Neural cell (in vitro differentiated cells): ENCODE measurements at regions not wholly inside any gene's neighbourhood (a gene's known extent, or its start where the extent isn't known, plus 50 kb on each side); places are given as distances from the start of the nearest gene placed in this dataset.
"Not testable (repeated sequence)": the region's sequence is repeated elsewhere in the genome, so short reads cannot be mapped to it uniquely, and the experiment has no call there.

Source experiments
- H2AFZ ChIP-seq: fragments of 200-600, 300-800 bp; sonication (generic), shearing (Covaris generic); 2 replicates; pipeline ENCODE4 v1.6.0; 2014; ENCODE audit warnings: low read depth, mild to moderate bottlenecking, antibody characterized with exemption, low read length, moderate library complexity
- H3F3A ChIP-seq: fragments of 200-600 bp; shearing (Covaris generic); 2 replicates; pipeline ENCODE4 v1.6.1; 2016; ENCODE audit warnings: mild to moderate bottlenecking, moderate library complexity, mixed read lengths, antibody characterized with exemption, low read length; ENCODE audit not compliant: insufficient read depth, poor library complexity, severe bottlenecking
- H3K27ac ChIP-seq: fragments of 200-600, 300-800 bp; sonication (generic), shearing (Covaris generic); 2 replicates; pipeline ENCODE4 v1.5.1; 2014; ENCODE audit warnings: mild to moderate bottlenecking, low read length, moderate library complexity
- H3K27me3 ChIP-seq: fragments of 300-800, 200-600 bp; sonication (generic), shearing (Covaris generic); 2 replicates; pipeline ENCODE4 v1.6.0; 2014; ENCODE audit warnings: mild to moderate bottlenecking, low read depth, low read length, moderate library complexity; ENCODE audit not compliant: insufficient read depth
- H3K36me3 ChIP-seq: fragments of 300-800, 200-600 bp; sonication (generic), shearing (Covaris generic); 2 replicates; pipeline ENCODE4 v1.5.1; 2014; ENCODE audit warnings: mild to moderate bottlenecking, antibody characterized with exemption, low read length, moderate library complexity; ENCODE audit not compliant: insufficient read depth
- H3K4me2 ChIP-seq: fragments of 300-800, 200-600 bp; sonication (generic), shearing (Covaris generic); 2 replicates; pipeline ENCODE4 v1.6.0; 2014; ENCODE audit warnings: mild to moderate bottlenecking, low read length
- H3K4me3 ChIP-seq: fragments of 300-800, 200-600 bp; sonication (generic), shearing (Covaris generic); 2 replicates; pipeline ENCODE4 v1.5.1; 2014; ENCODE audit warnings: mild to moderate bottlenecking, low read length, moderate library complexity
- H3K79me2 ChIP-seq: fragments of 200-600 bp; shearing (Covaris generic); replicated peaks from 2 replicates; pipeline ENCODE4 v1.6.0; 2014; ENCODE audit warnings: mild to moderate bottlenecking, low read length, moderate library complexity; ENCODE audit not compliant: insufficient read depth
- H3K9ac ChIP-seq: fragments of 300-800, 200-600 bp; sonication (generic), shearing (Covaris generic); 2 replicates; pipeline ENCODE4 v1.6.1; 2016; ENCODE audit warnings: mild to moderate bottlenecking, low read length, mixed read lengths
- H3K9me2 ChIP-seq: fragments of 200-600 bp; shearing (Covaris generic); 2 replicates; pipeline ENCODE4 v1.6.1; 2016; ENCODE audit warnings: mild to moderate bottlenecking, low read length, mixed read lengths; ENCODE audit not compliant: insufficient read depth
- H3K9me3 ChIP-seq: fragments of 200-600, 300-800 bp; sonication (generic), shearing (Covaris generic); 2 replicates; pipeline ENCODE4 v1.6.1; 2016; ENCODE audit warnings: mild to moderate bottlenecking, mixed run types, low read length, moderate library complexity, mixed read lengths
- H4K20me1 ChIP-seq: fragments of 200-600 bp; shearing (Covaris generic); 2 replicates; pipeline ENCODE4 v1.6.1; 2016; ENCODE audit warnings: mild to moderate bottlenecking, mixed run types; ENCODE audit not compliant: insufficient read depth
- CTCF ChIP-seq: fragments of 450-650 bp; IDR thresholded peaks from 2 replicates; pipeline ENCODE4 v1.5.1; 2014; ENCODE audit warnings: antibody characterized with exemption, mild to moderate bottlenecking, moderate library complexity; ENCODE audit not compliant: poor library complexity, severe bottlenecking
- EP300 ChIP-seq: fragments of 450-650 bp; conservative IDR thresholded peaks from 2 replicates; pipeline ENCODE4 v1.6.1; 2014; ENCODE audit warnings: antibody characterized with exemption, mild to moderate bottlenecking, moderate library complexity; ENCODE audit not compliant: poor library complexity, severe bottlenecking
- EZH2 ChIP-seq: fragments of 200-600, 300-800 bp; shearing (Covaris generic), sonication (generic); IDR thresholded peaks from 2 replicates; pipeline ENCODE4 v1.6.1; 2014; ENCODE audit warnings: antibody characterized with exemption, low read length, borderline replicate concordance, mild to moderate bottlenecking; ENCODE audit not compliant: insufficient read depth, poor library complexity, severe bottlenecking
- MXI1 ChIP-seq: fragments of 450-650 bp; conservative IDR thresholded peaks from 2 replicates; pipeline ENCODE4 v1.6.1; 2014; ENCODE audit warnings: antibody characterized with exemption, mild to moderate bottlenecking; ENCODE audit not compliant: poor library complexity, severe bottlenecking
- POLR2AphosphoS5 ChIP-seq: IDR thresholded peaks from 2 replicates; pipeline ENCODE4 v1.6.1; 2012
- RAD21 ChIP-seq: fragments of 450-650 bp; conservative IDR thresholded peaks from 2 replicates; pipeline ENCODE4 v1.6.1; 2014; ENCODE audit warnings: antibody characterized with exemption, mild to moderate bottlenecking, moderate library complexity
- REST ChIP-seq: IDR thresholded peaks from 2 replicates; pipeline ENCODE4 v1.6.1; 2012; ENCODE audit warnings: borderline replicate concordance
- SMC3 ChIP-seq: fragments of 450-650 bp; conservative IDR thresholded peaks from 2 replicates; pipeline ENCODE4 v1.6.1; 2014; ENCODE audit warnings: antibody characterized with exemption, mild to moderate bottlenecking, moderate library complexity; ENCODE audit not compliant: poor library complexity
- TAF1 ChIP-seq: IDR thresholded peaks from 2 replicates; pipeline ENCODE4 v1.6.1; 2012; ENCODE audit warnings: low read depth

GRCh38 chr17:52604105-52604504, 445.6 kb upstream of the CA10 start:
- H3K4me3 ChIP-seq, result no peak overlapping the region
- H2AFZ ChIP-seq, result no peak overlapping the region
- no peaks in the 10 kb centered on the region for H3K79me2 ChIP-seq
- H3K27me3 ChIP-seq, result no peaks in the 10 kb centered on the region
- no peaks in the 10 kb centered on the region for H3K9me3 ChIP-seq
- no peaks in the 10 kb centered on the region for H3F3A ChIP-seq
- no peaks in the 10 kb centered on the region for H3K36me3 ChIP-seq
- H3K9ac ChIP-seq, result no peak overlapping the region
- no peak overlapping the region for H3K27ac ChIP-seq
- H3K9me2 ChIP-seq, result no peaks in the 10 kb centered on the region
- no peaks in the 10 kb centered on the region for H4K20me1 ChIP-seq
- TF ChIP-seq EP300 (no peak), POLR2AphosphoS5 (no peak), CTCF (no peak), REST (no peak), TAF1 (no peak), SMC3 (no peak), MXI1 (no peak), RAD21 (no peak), EZH2 (no peak)
- H3K4me2 ChIP-seq, result no peak overlapping the region

GRCh38 chr17:52597452-52598215, 439.1 kb upstream of the CA10 start:
- not testable (repeated sequence) for H3K9me3 ChIP-seq, H3K9me2 ChIP-seq, H3K9ac ChIP-seq, H3K4me2 ChIP-seq, H4K20me1 ChIP-seq, H3K27ac ChIP-seq, H3K79me2 ChIP-seq, H3K36me3 ChIP-seq, H3F3A ChIP-seq, H2AFZ ChIP-seq, H3K4me3 ChIP-seq, H3K27me3 ChIP-seq

- no peaks in the 10 kb centered on the region for H3K79me2 ChIP-seq
- no peaks in the 10 kb centered on the region for H3K9me3 ChIP-seq
- H3K27ac ChIP-seq, result no peak overlapping the region
- no peaks in the 10 kb centered on the region for H4K20me1 ChIP-seq
- H3K9me2 ChIP-seq, result no peaks in the 10 kb centered on the region
- H2AFZ ChIP-seq, result no peak overlapping the region
- H3K9ac ChIP-seq, result no peak overlapping the region
- no peaks in the 10 kb centered on the region for H3K27me3 ChIP-seq
- no peaks in the 10 kb centered on the region for H3F3A ChIP-seq
- H3K36me3 ChIP-seq, result no peaks in the 10 kb centered on the region
- no peak overlapping the region for H3K4me2 ChIP-seq
- H3K4me3 ChIP-seq, result no peak overlapping the region
- TF ChIP-seq MXI1, result no peak
- no peak for TF ChIP-seq EZH2
- no peak for TF ChIP-seq SMC3
- TF ChIP-seq RAD21, result no peak
- TF ChIP-seq REST, result no peak
- TF ChIP-seq EP300, result no peak
- TF ChIP-seq TAF1, result no peak
- TF ChIP-seq POLR2AphosphoS5, result no peak
- no peak for TF ChIP-seq CTCF
These were observed 436.0 kb upstream of the CA10 start for GRCh38 chr17:52594516-52594915.
